Uterus (tissue), 3 donors: ENCODE measurements at regions not wholly inside any gene's neighbourhood (a gene's known extent, or its start where the extent isn't known, plus 50 kb on each side); places are given as distances from the start of the nearest gene placed in this dataset.

ENCODE experiments used
- DNase-seq, 2 donors: peaks; one replicate each; pipeline ENCODE4 v3.0.0-alpha.2; 2019 to 2020
- H3K27ac ChIP-seq, 2 donors: fragments of 200-600 bp; sonication (generic); 1 replicate in 1 of 2; 2 replicates in 1 of 2; pipeline ENCODE4 v1.5.1; 2016 to 2018
- H3K27me3 ChIP-seq, 2 donors: fragments of 200-600 bp; sonication (generic); one replicate each; pipeline ENCODE4 v1.5.1; 2018 to 2019; ENCODE audit warnings: control low read depth in 1 of 2
- H3K36me3 ChIP-seq, 2 donors: fragments of 200-600 bp; sonication (generic); one replicate each; pipeline ENCODE4 v1.5.1; 2019; ENCODE audit warnings: control low read depth in 1 of 2
- H3K4me1 ChIP-seq, 2 donors: fragments of 200-600 bp; sonication (generic); one replicate each; pipeline ENCODE4 v1.5.1; 2018 to 2019; ENCODE audit warnings: control low read depth in 1 of 2
- H3K4me3 ChIP-seq, 2 donors: fragments of 200-600 bp; sonication (generic); 1 replicate in 1 of 2; 2 replicates in 1 of 2; pipeline ENCODE4 v1.5.1; 2018 to 2019; ENCODE audit warnings: mild to moderate bottlenecking in 1 of 2
- H3K9me3 ChIP-seq, 2 donors: fragments of 200-600 bp; sonication (generic); one replicate each; pipeline ENCODE4 v1.5.1; 2019; ENCODE audit warnings: control low read depth in 1 of 2
- CTCF ChIP-seq, 4 experiments: fragments of 200-600 bp in 2 of 4; fragments of 450-650 bp in 2 of 4; sonication (generic) in 2 of 4; IDR thresholded peaks; one replicate each; pipeline ENCODE4 v1.5.1; 2016 to 2019; ENCODE audit warnings: antibody characterized with exemption in 4 of 4, mild to moderate bottlenecking in 2 of 4, moderate library complexity in 1 of 4
- POLR2A ChIP-seq, 2 donors: fragments of 450-650 bp; IDR thresholded peaks; one replicate each; pipeline ENCODE4 v1.6.1; 2016; ENCODE audit warnings: antibody characterized with exemption in 2 of 2, mild to moderate bottlenecking in 1 of 2, moderate library complexity in 1 of 2
- intact Hi-C: fragments of 100-400 bp; cut with DNase I; formaldehyde crosslinking; loops from one replicate; pipeline ENCODE4 v1.15.1; 2023; ENCODE audit warnings: low total_unique reads
- donor health status: DM: yes; HTN: yes; CAD: no.

- Histone ChIP-seq H3K27ac (no peak overlapping the region), H3K36me3 (no peaks in the 10 kb centered on the region), H3K4me1 (no peaks in the 10 kb centered on the region), H3K9me3 (no peaks in the 10 kb centered on the region), H3K4me3 (no peak overlapping the region), H3K27me3 (no peaks in the 10 kb centered on the region)
- intact Hi-C loops, result no loop called here
- TF ChIP-seq POLR2A (IDR thresholded peaks at IDR 0.05) (no peak), CTCF (IDR thresholded peaks at IDR 0.05) (no peak)
- no peak for DNase-seq
Observed at GRCh38 chr2:118525346-118525745, 322.1 kb downstream of the EN1 start.

- no peaks in the 10 kb centered on the region for H3K9me3 ChIP-seq
- no peak overlapping the region for H3K27ac ChIP-seq
- H3K4me1 ChIP-seq, result no peaks in the 10 kb centered on the region
- TF ChIP-seq CTCF (IDR thresholded peaks at IDR 0.05) (no peak), POLR2A (IDR thresholded peaks at IDR 0.05) (no peak)
- intact Hi-C loops, result no loop called here
- no peak for DNase-seq
- H3K27me3 ChIP-seq, result no peaks in the 10 kb centered on the region
- H3K4me3 ChIP-seq, result no peak overlapping the region
- H3K36me3 ChIP-seq, result no peaks in the 10 kb centered on the region
Observed at GRCh38 chr2:118524911-118525310, 322.5 kb downstream of the EN1 start.

GRCh38 chr2:118523761-118524160 is 323.7 kb downstream of the EN1 start:
- no peak for DNase-seq
- TF ChIP-seq CTCF (IDR thresholded peaks at IDR 0.05) (no peak), POLR2A (IDR thresholded peaks at IDR 0.05) (no peak)

GRCh38 chr2:118521960-118522359 is 325.5 kb downstream of the EN1 start:
- intact Hi-C loops, result no loop called here
- no peak overlapping the region for H3K27ac ChIP-seq
- no peaks in the 10 kb centered on the region for H3K27me3 ChIP-seq
- TF ChIP-seq POLR2A (IDR thresholded peaks at IDR 0.05), result no peak
- no peak for TF ChIP-seq CTCF (IDR thresholded peaks at IDR 0.05)
- no peaks in the 10 kb centered on the region for H3K9me3 ChIP-seq
- H3K4me3 ChIP-seq, result no peak overlapping the region
- H3K4me1 ChIP-seq, result no peaks in the 10 kb centered on the region
- no peaks in the 10 kb centered on the region for H3K36me3 ChIP-seq
- DNase-seq, result no peak

More at GRCh38 chr2:118523761-118524160, 323.7 kb downstream of the EN1 start:
- Histone ChIP-seq H3K9me3 (no peaks in the 10 kb centered on the region), H3K4me3 (no peak overlapping the region), H3K27ac (no peak overlapping the region), H3K36me3 (no peaks in the 10 kb centered on the region), H3K4me1 (no peaks in the 10 kb centered on the region), H3K27me3 (no peaks in the 10 kb centered on the region)
- intact Hi-C loops, result no loop called here

GRCh38 chr2:118521272-118521671 is 326.2 kb downstream of the EN1 start:
- Histone ChIP-seq H3K4me3 (no peak overlapping the region), H3K9me3 (no peaks in the 10 kb centered on the region), H3K36me3 (no peaks in the 10 kb centered on the region), H3K4me1 (no peaks in the 10 kb centered on the region), H3K27ac (no peak overlapping the region), H3K27me3 (no peaks in the 10 kb centered on the region)
- DNase-seq, result no peak
- intact Hi-C loops, result no loop called here
- no peak for TF ChIP-seq POLR2A (IDR thresholded peaks at IDR 0.05)
- TF ChIP-seq CTCF (IDR thresholded peaks at IDR 0.05), result no peak
